B cell (primary cell): ENCODE measurements at regions not wholly inside any gene's neighbourhood (a gene's known extent, or its start where the extent isn't known, plus 50 kb on each side); places are given as distances from the start of the nearest gene placed in this dataset.

Experiments
- ATAC-seq: fragments of 200-7000 bp; cut with Tn5 transposase; one replicate; pipeline ENCODE4 v1.10.0; 2021; ENCODE audit warnings: low read depth, mild to moderate bottlenecking, moderate number of reproducible peaks, moderate library complexity
- CTCF ChIA-PET: fragments of 350-600 bp; sonication (Branson Sonifier 250); formaldehyde crosslinking; loops from one replicate; lab custom pipeline; 2021; ENCODE audit warnings: antibody characterized with exemption, inconsistent platforms; lab: Charles Lee
- POLR2A ChIA-PET: fragments of 350-600 bp; sonication (Branson Sonifier 250); formaldehyde crosslinking; loops from one replicate; lab custom pipeline; 2021; ENCODE audit warnings: antibody characterized with exemption; lab: Charles Lee
- DNase-seq: peaks from one replicate; pipeline ENCODE4 v3.0.0; 2013
- H2AFZ ChIP-seq: 2 replicates; pipeline ENCODE4 v1.6.1; 2012; ENCODE audit warnings: mild to moderate bottlenecking, low read depth, low read length; ENCODE audit not compliant: insufficient read depth, poor library complexity, severe bottlenecking
- H3K27ac ChIP-seq, 2 donors: 1 replicate in 1 of 2; 2 replicates in 1 of 2; pipeline ENCODE4 v1.5.1; 2012 to 2013; ENCODE audit warnings: low read length in 2 of 2, mild to moderate bottlenecking in 2 of 2, moderate library complexity in 1 of 2
- H3K27me3 ChIP-seq, 4 experiments: fragments of 200-600 bp in 1 of 4; sonication (generic) in 1 of 4; replicated peaks in 1 of 4; 1 replicate in 2 of 4; 2 replicates in 2 of 4; pipeline versions ENCODE4 v1.6.1 to v1.7.0; 2013 to 2016; ENCODE audit warnings: low read length in 3 of 4, mild to moderate bottlenecking in 2 of 4, mixed read lengths in 1 of 4, moderate library complexity in 1 of 4; ENCODE audit not compliant: insufficient read depth in 4 of 4, control insufficient read depth in 3 of 4; ENCODE audit errors: control extremely low read depth in 1 of 4
- H3K36me3 ChIP-seq, 2 experiments: replicated peaks in 1 of 2; 1 replicate in 1 of 2; 2 replicates in 1 of 2; pipeline versions ENCODE4 v1.6.1 to v1.7.1; 2013; ENCODE audit warnings: low read length in 1 of 2; ENCODE audit not compliant: insufficient read depth in 2 of 2, control insufficient read depth in 1 of 2; ENCODE audit errors: control extremely low read depth in 1 of 2, extremely low read depth in 1 of 2
- H3K4me1 ChIP-seq, 2 donors: fragments of 200-600 bp in 1 of 2; sonication (generic) in 1 of 2; 1 replicate in 1 of 2; 2 replicates in 1 of 2; pipeline versions ENCODE4 v1.5.1 to v1.6.1; 2013 to 2017; ENCODE audit warnings: low read length in 2 of 2; ENCODE audit not compliant: control insufficient read depth in 2 of 2, insufficient read depth in 2 of 2
- H3K4me2 ChIP-seq: replicated peaks from 2 replicates; pipeline ENCODE3; 2012; ENCODE audit warnings: mild to moderate bottlenecking, low read depth, low read length; ENCODE audit not compliant: poor library complexity, severe bottlenecking
- H3K4me3 ChIP-seq, 5 experiments: fragments of 200-600 bp in 1 of 5; sonication (generic) in 1 of 5; 1 replicate in 3 of 5; 2 replicates in 2 of 5; pipeline versions ENCODE4 v1.5.1 to v1.7.0; 2011 to 2016; ENCODE audit warnings: low read length in 4 of 5, mild to moderate bottlenecking in 4 of 5, low read depth in 2 of 5, control low read depth in 1 of 5, moderate library complexity in 1 of 5; ENCODE audit not compliant: insufficient read depth in 1 of 5; ENCODE audit errors: control extremely low read depth in 1 of 5, extremely low read depth in 1 of 5
- H3K79me2 ChIP-seq: fragments of 200-600 bp; sonication (generic); one replicate; pipeline ENCODE4 v1.6.0; 2016; ENCODE audit warnings: low read length; ENCODE audit not compliant: control insufficient read depth, insufficient read depth
- H3K9ac ChIP-seq: fragments of 200-600 bp; sonication (generic); 2 replicates; pipeline ENCODE4 v1.6.1; 2017; ENCODE audit warnings: mild to moderate bottlenecking, low read length, moderate library complexity
- H3K9me3 ChIP-seq, 3 donors: one replicate each; pipeline versions ENCODE4 v1.6.1 to v1.7.1; 2013; ENCODE audit warnings: low read length in 2 of 3; ENCODE audit not compliant: control insufficient read depth in 2 of 3, insufficient read depth in 1 of 3; ENCODE audit errors: control extremely low read depth in 1 of 3
- H4K20me1 ChIP-seq: 2 replicates; pipeline ENCODE4 v1.6.0; 2012; ENCODE audit warnings: mild to moderate bottlenecking, low read length; ENCODE audit not compliant: insufficient read depth, control insufficient read depth, poor library complexity, severe bottlenecking
- H3K27ac Mint-ChIP-seq: one replicate; pipeline ENCODE4 v1.8.0; 2021; ENCODE audit warnings: mixed read lengths
- H3K27me3 Mint-ChIP-seq: one replicate; pipeline ENCODE4 v1.8.0; 2021; ENCODE audit warnings: mixed read lengths
- H3K4me1 Mint-ChIP-seq: one replicate; pipeline ENCODE4 v1.8.0; 2021; ENCODE audit warnings: mixed read lengths
- H3K4me3 Mint-ChIP-seq: one replicate; pipeline ENCODE4 v1.8.0; 2021; ENCODE audit warnings: mixed read lengths
- H3K9me3 Mint-ChIP-seq: one replicate; pipeline ENCODE4 v1.8.0; 2022; ENCODE audit warnings: mixed read lengths; ENCODE audit not compliant: insufficient read depth
- CTCF ChIP-seq: fragments of 200-600 bp; IDR thresholded peaks from one replicate; pipeline ENCODE4 v1.8.0; 2022; ENCODE audit warnings: antibody characterized with exemption, mild to moderate bottlenecking
- EZH2 ChIP-seq: IDR thresholded peaks from 2 replicates; pipeline ENCODE4 v1.6.1; 2012; ENCODE audit warnings: borderline replicate concordance, low read depth, mild to moderate bottlenecking, moderate library complexity, low read length; ENCODE audit not compliant: insufficient read depth, poor library complexity, severe bottlenecking
- WGBS: methylation state at CpG from one replicate; pipeline ENCODE4 v1.1.5; 2013; ENCODE audit warnings: missing lambda C conversion rate; ENCODE audit not compliant: insufficient coverage; 5-methylcytosine and 5-hydroxymethylcytosine counted together
- intact Hi-C: fragments of 100-400 bp; cut with micrococcal nuclease; formaldehyde crosslinking; loops from one replicate; pipeline ENCODE4 v1.10.0; 2022

GRCh38 chr5:27906481-27906880, 868.1 kb upstream of the CDH9 start:
- POLR2A ChIA-PET = no interaction called here
- no peaks in the 10 kb centered on the region for H3K27me3 ChIP-seq
- no peaks in the 10 kb centered on the region for H3K4me1 Mint-ChIP-seq
- no peak overlapping the region for H3K4me3 Mint-ChIP-seq
- intact Hi-C loops = no loop called here
- H3K27ac ChIP-seq = no peak overlapping the region
- no peak for DNase-seq
- H3K9ac ChIP-seq = no peak overlapping the region
- H3K4me1 ChIP-seq = no peaks in the 10 kb centered on the region
- no peak overlapping the region for H3K4me2 ChIP-seq
- no peak overlapping the region for H3K27ac Mint-ChIP-seq
- H3K9me3 ChIP-seq = no peaks in the 10 kb centered on the region
- no peaks in the 10 kb centered on the region for H4K20me1 ChIP-seq
- no peak overlapping the region for H2AFZ ChIP-seq
- peaks cover 3% of the 10 kb centered on the region for H3K9me3 Mint-ChIP-seq
- no peak for ATAC-seq
- H3K36me3 ChIP-seq = no peaks in the 10 kb centered on the region
- H3K4me3 ChIP-seq = no peak overlapping the region
- no peaks in the 10 kb centered on the region for H3K79me2 ChIP-seq
- no peak for TF ChIP-seq CTCF
- TF ChIP-seq EZH2 = no peak
- no peaks in the 10 kb centered on the region for H3K27me3 Mint-ChIP-seq
- no CpG with 5 or more reads among the region's 2 CpGs for WGBS
- CTCF ChIA-PET = no interaction called here

GRCh38 chr5:27900761-27901160, 862.4 kb upstream of the CDH9 start:
- ATAC-seq (no peak), DNase-seq (no peak)
- Histone ChIP-seq H2AFZ (no peak overlapping the region), H3K36me3 (no peaks in the 10 kb centered on the region), H3K9ac (no peak overlapping the region), H3K79me2 (no peaks in the 10 kb centered on the region), H3K4me2 (no peak overlapping the region), H4K20me1 (no peaks in the 10 kb centered on the region), H3K4me3 (no peak overlapping the region), H3K27ac (no peak overlapping the region), H3K9me3 (no peaks in the 10 kb centered on the region), H3K27me3 (no peaks in the 10 kb centered on the region), H3K4me1 (no peaks in the 10 kb centered on the region)
- 85% methylated on average over 3 of the region's 3 CpGs for WGBS
- POLR2A ChIA-PET = no interaction called here
- no peaks in the 10 kb centered on the region for H3K27me3 Mint-ChIP-seq
- no peak overlapping the region for H3K4me3 Mint-ChIP-seq
- CTCF ChIA-PET = no interaction called here
- H3K4me1 Mint-ChIP-seq = no peaks in the 10 kb centered on the region
- no peak for TF ChIP-seq CTCF
- TF ChIP-seq EZH2 = no peak
- no peak overlapping the region for H3K27ac Mint-ChIP-seq
- intact Hi-C loops = no loop called here
- H3K9me3 Mint-ChIP-seq = peaks cover 3% of the 10 kb centered on the region
